Activated T-cell treated with anti-CD3 and anti-CD28 coated beads, Interleukin-2, amount 50 U/mL, for 1 hour (primary cell): ENCODE measurements at regions not wholly inside any gene's neighbourhood (a gene's known extent, or its start where the extent isn't known, plus 50 kb on each side); places are given as distances from the start of the nearest gene placed in this dataset.

ENCODE experiments used
- DNase-seq: peaks from one replicate; pipeline ENCODE4 v3.0.0-alpha.2; 2020

- DNase-seq, result no peak
These were observed 51.1 kb upstream of the MVB12B start for GRCh38 chr9:126275386-126276001.

- no peak for DNase-seq
These were observed 50.4 kb upstream of the MVB12B start for GRCh38 chr9:126276056-126276728.
